ENCODE measurements at regions not wholly inside any gene's neighbourhood (a gene's known extent, or its start where the extent isn't known, plus 50 kb on each side); places are given as distances from the start of the nearest gene placed in this dataset.

DNA sequence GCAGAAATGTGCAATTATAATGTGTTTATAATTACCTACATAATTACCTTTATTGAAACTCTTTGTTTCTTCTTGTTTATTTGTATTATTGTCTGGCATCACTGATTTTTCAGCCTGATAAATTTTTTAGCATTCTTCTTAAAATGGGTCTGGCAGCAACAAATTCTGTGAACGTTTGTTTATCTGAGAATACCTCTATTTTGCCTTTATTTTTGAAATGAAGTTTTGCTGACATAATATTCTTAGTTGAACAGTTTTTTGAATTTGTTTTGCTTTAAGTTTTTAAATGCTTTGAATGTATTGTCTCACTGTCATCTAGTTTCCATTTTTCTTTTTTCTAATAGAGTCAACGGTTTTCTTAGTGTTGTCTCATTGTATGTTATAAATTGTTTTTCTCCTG is 1152.0 kb upstream of the CDH2 start:
- intact Hi-C loops (cut with DNase I, micrococcal nuclease) = no loop called here
- no peaks in the 10 kb centered on the region for H3K36me3 Mint-ChIP-seq (ENCODE audit: low read depth)
- CTCF ChIA-PET = no interaction called here
- no peaks in the 10 kb centered on the region for H3K27me3 Mint-ChIP-seq
- POLR2A ChIA-PET = no interaction called here
- H3K4me1 Mint-ChIP-seq = no peaks in the 10 kb centered on the region
- peaks cover 11% of the 10 kb centered on the region for H3K9me3 Mint-ChIP-seq (ENCODE audit: low read depth)
- ATAC-seq (no peak), DNase-seq (no peak)
- H3K4me3 Mint-ChIP-seq = no peak overlapping the region
- H3K27ac Mint-ChIP-seq = no peak overlapping the region

DNA sequence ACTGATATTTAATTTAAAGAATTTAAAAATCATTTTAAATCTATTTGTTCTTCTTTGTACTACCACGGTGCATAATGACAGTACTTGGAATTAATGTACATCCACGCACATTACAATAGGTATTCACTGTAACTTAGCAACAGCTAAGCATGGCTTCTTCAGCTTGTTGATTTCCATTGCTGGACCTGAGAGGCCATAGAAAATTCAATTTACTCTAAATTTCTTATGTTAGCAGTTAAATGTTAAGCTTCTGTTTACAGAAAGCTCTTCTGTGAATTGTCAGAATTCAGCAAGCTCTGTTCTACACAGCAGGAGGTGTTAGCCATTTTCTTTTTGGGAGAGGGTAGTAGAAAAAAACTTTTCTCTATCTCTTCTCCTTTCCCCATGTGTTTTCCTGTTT is 1149.3 kb upstream of the CDH2 start:
- POLR2A ChIA-PET = no interaction called here

GRCh38 chr18:29321561-29321960 is 1144.6 kb upstream of the CDH2 start:
- POLR2A ChIA-PET = no interaction called here
- DNase-seq = no peak
- H3K27ac Mint-ChIP-seq = no peak overlapping the region
- H3K4me3 Mint-ChIP-seq = no peak overlapping the region
- H3K4me1 Mint-ChIP-seq = no peaks in the 10 kb centered on the region
- CTCF ChIA-PET = no interaction called here
- H3K36me3 Mint-ChIP-seq (ENCODE audit: low read depth) = no peaks in the 10 kb centered on the region
- no peaks in the 10 kb centered on the region for H3K27me3 Mint-ChIP-seq
- no peak for ATAC-seq
- intact Hi-C loops (cut with DNase I, micrococcal nuclease) = no loop called here
- peaks cover 9% of the 10 kb centered on the region for H3K9me3 Mint-ChIP-seq (ENCODE audit: low read depth)

More for the DNA sequence above, 1149.3 kb upstream of the CDH2 start:
- H3K36me3 Mint-ChIP-seq (ENCODE audit: low read depth) = no peaks in the 10 kb centered on the region
- H3K9me3 Mint-ChIP-seq (ENCODE audit: low read depth) = peaks cover 6% of the 10 kb centered on the region
- H3K4me3 Mint-ChIP-seq = no peak overlapping the region
- ATAC-seq = no peak
- H3K27me3 Mint-ChIP-seq = no peaks in the 10 kb centered on the region
- no peak overlapping the region for H3K27ac Mint-ChIP-seq
- CTCF ChIA-PET = no interaction called here
- intact Hi-C loops (cut with DNase I, micrococcal nuclease) = no loop called here
- DNase-seq = no peak
- H3K4me1 Mint-ChIP-seq = no peaks in the 10 kb centered on the region

DNA sequence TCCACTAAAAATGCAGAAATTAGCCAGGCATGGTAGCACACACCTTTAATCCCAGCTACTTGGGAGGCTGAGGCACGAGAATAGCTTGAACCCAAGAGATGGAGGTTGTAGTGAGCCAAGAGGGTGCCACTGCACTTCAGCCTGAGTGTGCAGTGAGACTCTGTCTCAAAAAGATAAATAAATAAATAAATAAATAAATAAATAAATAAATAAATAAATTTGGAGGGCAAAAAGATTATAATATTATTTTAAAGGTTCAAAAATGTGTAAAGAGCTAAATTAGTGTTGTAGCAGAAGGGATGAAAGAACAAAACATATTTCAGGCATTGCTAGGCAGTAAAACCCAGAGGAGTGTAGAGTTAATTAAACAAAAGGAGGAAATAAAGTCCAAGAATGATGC is 1136.4 kb upstream of the CDH2 start:
- H3K36me3 Mint-ChIP-seq (ENCODE audit: low read depth) = no peaks in the 10 kb centered on the region
- no peak overlapping the region for H3K4me3 Mint-ChIP-seq
- no peak for DNase-seq
- H3K4me1 Mint-ChIP-seq = no peaks in the 10 kb centered on the region
- H3K9me3 Mint-ChIP-seq (ENCODE audit: low read depth) = peaks cover 6% of the 10 kb centered on the region
- ATAC-seq = no peak
- CTCF ChIA-PET = no interaction called here
- no peak overlapping the region for H3K27ac Mint-ChIP-seq
- no peaks in the 10 kb centered on the region for H3K27me3 Mint-ChIP-seq
- intact Hi-C loops (cut with DNase I, micrococcal nuclease) = no loop called here
- POLR2A ChIA-PET = no interaction called here

- H3K27ac Mint-ChIP-seq = no peak overlapping the region
- ChIA-PET POLR2A (no interaction called here), CTCF (no interaction called here)
- peaks cover 4% of the 10 kb centered on the region for H3K9me3 Mint-ChIP-seq (ENCODE audit: low read depth)
- no peak for ATAC-seq
- no peak for DNase-seq
- intact Hi-C loops (cut with DNase I, micrococcal nuclease) = no loop called here
- no peak overlapping the region for H3K4me3 Mint-ChIP-seq
- no peaks in the 10 kb centered on the region for H3K27me3 Mint-ChIP-seq
- H3K4me1 Mint-ChIP-seq = no peaks in the 10 kb centered on the region
- H3K36me3 Mint-ChIP-seq (ENCODE audit: low read depth) = no peaks in the 10 kb centered on the region
These were observed 1134.7 kb upstream of the CDH2 start for GRCh38 chr18:29311580-29311979.

DNA sequence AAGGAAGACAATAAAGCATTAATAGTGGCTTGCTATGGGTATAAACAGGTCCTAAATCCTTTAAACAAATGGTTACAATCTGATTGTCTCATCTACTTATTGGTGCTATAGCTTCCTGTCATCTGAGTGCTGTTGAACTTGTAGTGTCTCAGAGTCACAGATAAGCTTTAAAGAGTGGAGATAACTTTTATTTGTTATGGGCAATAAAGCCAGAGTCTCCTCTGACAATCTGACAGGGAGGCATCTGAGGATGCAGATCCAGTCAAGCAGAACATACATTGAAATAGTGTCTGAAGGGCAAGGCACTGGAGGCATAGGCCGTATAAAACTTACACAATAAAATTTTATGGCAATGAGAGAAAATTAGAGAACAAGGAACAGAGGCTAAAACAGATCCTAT is 1132.4 kb upstream of the CDH2 start:
- Mint-ChIP-seq H3K4me1 (no peaks in the 10 kb centered on the region), H3K4me3 (no peak overlapping the region), H3K9me3 (ENCODE audit: low read depth) (peaks cover 2% of the 10 kb centered on the region), H3K27me3 (no peaks in the 10 kb centered on the region), H3K36me3 (ENCODE audit: low read depth) (no peaks in the 10 kb centered on the region), H3K27ac (no peak overlapping the region)
- ATAC-seq = no peak
- POLR2A ChIA-PET = no interaction called here
- CTCF ChIA-PET = no interaction called here
- DNase-seq = no peak
- intact Hi-C loops (cut with DNase I, micrococcal nuclease) = no loop called here

DNA sequence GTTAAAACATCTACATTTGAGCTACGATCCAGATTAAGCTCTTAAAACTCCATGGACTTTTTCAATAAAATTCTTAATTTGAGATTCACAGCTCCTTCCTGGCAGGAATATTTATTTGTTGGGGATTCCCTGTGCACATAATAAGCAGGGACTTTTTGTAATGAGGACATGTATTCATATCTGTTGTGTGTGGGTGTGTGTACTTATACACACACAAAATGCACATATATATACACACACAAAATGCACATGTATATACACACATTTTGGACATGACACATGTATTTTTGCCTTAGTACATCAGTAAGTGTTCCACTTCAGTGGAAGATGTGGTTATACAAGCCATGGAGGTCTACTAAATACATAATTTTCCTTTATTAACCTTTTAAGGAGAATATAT is 1131.1 kb upstream of the CDH2 start:
- CTCF ChIA-PET = no interaction called here
- no peak for DNase-seq
- intact Hi-C loops (cut with DNase I, micrococcal nuclease) = no loop called here
- no peak for ATAC-seq
- no peak overlapping the region for H3K27ac Mint-ChIP-seq
- POLR2A ChIA-PET = no interaction called here
- no peaks in the 10 kb centered on the region for H3K4me1 Mint-ChIP-seq
- no peaks in the 10 kb centered on the region for H3K27me3 Mint-ChIP-seq
- no peak overlapping the region for H3K4me3 Mint-ChIP-seq
- no peaks in the 10 kb centered on the region for H3K9me3 Mint-ChIP-seq (ENCODE audit: low read depth)
- H3K36me3 Mint-ChIP-seq (ENCODE audit: low read depth) = no peaks in the 10 kb centered on the region

- ChIA-PET CTCF (no interaction called here), POLR2A (no interaction called here)
- no peak overlapping the region for H3K4me3 Mint-ChIP-seq
These were observed 1130.3 kb upstream of the CDH2 start for GRCh38 chr18:29307231-29307630.

DNA sequence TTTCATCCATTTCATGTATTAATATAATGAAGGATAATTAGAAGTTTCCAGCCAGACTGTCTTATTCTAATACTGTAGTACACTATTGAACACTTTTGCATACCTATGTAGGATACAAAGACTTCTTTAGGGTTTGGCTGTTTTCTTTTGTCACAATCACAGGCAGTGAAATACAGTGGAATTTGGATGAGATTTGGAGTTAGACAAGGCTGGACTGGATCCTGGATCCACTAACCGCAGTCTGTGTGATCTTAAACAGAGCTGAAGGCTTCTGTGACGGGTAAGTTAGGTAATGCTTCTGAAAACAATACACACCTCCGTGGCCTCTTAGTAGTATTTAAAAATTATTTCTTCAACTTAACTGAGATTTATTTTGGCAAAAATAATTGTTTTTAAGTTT is 1128.6 kb upstream of the CDH2 start:
- H3K4me3 Mint-ChIP-seq = no peak overlapping the region
- H3K27me3 Mint-ChIP-seq = no peaks in the 10 kb centered on the region
- H3K27ac Mint-ChIP-seq = no peak overlapping the region
- H3K4me1 Mint-ChIP-seq = no peaks in the 10 kb centered on the region
- ChIA-PET CTCF (no interaction called here), POLR2A (no interaction called here)
- intact Hi-C loops (cut with DNase I, micrococcal nuclease) = no loop called here
- H3K9me3 Mint-ChIP-seq (ENCODE audit: low read depth) = peaks cover 4% of the 10 kb centered on the region
- no peak for DNase-seq
- no peak for ATAC-seq
- H3K36me3 Mint-ChIP-seq (ENCODE audit: low read depth) = no peaks in the 10 kb centered on the region

More at GRCh38 chr18:29307231-29307630, 1130.3 kb upstream of the CDH2 start:
- DNase-seq (no peak), ATAC-seq (no peak)
- H3K9me3 Mint-ChIP-seq (ENCODE audit: low read depth) = no peaks in the 10 kb centered on the region
- intact Hi-C loops (cut with DNase I, micrococcal nuclease) = no loop called here
- H3K4me1 Mint-ChIP-seq = no peaks in the 10 kb centered on the region
- H3K27ac Mint-ChIP-seq = no peak overlapping the region
- H3K36me3 Mint-ChIP-seq (ENCODE audit: low read depth) = no peaks in the 10 kb centered on the region
- no peaks in the 10 kb centered on the region for H3K27me3 Mint-ChIP-seq

DNA sequence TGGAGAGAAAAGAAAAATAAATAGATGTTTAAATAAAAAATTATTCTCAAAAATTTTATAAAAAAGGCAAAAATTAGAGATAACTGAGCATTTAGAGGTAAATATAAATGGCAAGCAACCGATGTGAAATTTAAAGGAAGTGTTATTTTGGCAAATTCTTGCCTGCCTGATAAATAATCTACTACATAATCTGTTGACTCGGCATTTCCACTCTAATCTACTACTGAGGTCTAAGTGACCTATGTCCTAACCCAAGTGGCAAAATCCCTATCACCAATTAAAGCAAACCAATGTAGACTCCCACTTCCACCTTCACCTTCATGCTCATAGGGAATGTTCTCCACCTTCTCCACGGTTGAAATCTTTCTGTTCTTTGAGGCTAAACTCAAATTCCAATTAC is 1124.1 kb upstream of the CDH2 start:
- ChIA-PET CTCF (no interaction called here), POLR2A (no interaction called here)
- Mint-ChIP-seq H3K27ac (no peak overlapping the region), H3K27me3 (no peaks in the 10 kb centered on the region), H3K4me1 (no peaks in the 10 kb centered on the region), H3K9me3 (ENCODE audit: low read depth) (peaks cover 11% of the 10 kb centered on the region), H3K4me3 (no peak overlapping the region), H3K36me3 (ENCODE audit: low read depth) (no peaks in the 10 kb centered on the region)
- intact Hi-C loops (cut with DNase I, micrococcal nuclease) = no loop called here
- no peak for DNase-seq
- no peak for ATAC-seq

DNA sequence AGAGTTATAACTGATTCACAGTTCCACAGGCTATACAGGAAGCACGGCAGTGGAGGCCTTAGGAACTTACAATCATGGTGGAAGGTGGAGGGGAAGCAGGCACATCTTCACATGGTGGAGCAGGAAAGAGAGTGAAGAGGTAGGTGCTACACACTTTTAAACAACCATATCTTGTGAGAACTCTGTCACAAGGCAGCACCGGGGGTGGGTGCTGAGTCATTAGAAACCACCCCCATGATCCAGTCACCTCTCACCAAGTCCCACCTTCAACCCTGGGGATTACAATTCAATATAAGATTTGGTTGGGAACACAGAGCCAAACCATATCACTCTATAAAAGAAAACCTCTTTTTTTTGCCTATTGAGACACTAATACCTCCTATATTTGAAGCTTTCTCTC is 1108.5 kb upstream of the CDH2 start:
- DNase-seq = no peak
- no peak overlapping the region for H3K27ac Mint-ChIP-seq
- CTCF ChIA-PET = no interaction called here
- no peak overlapping the region for H3K4me3 Mint-ChIP-seq
- ATAC-seq = no peak
- POLR2A ChIA-PET = no interaction called here
- no peaks in the 10 kb centered on the region for H3K36me3 Mint-ChIP-seq (ENCODE audit: low read depth)
- H3K9me3 Mint-ChIP-seq (ENCODE audit: low read depth) = peaks cover 28% of the 10 kb centered on the region
- H3K27me3 Mint-ChIP-seq = no peaks in the 10 kb centered on the region
- H3K4me1 Mint-ChIP-seq = no peaks in the 10 kb centered on the region
- intact Hi-C loops (cut with DNase I, micrococcal nuclease) = no loop called here

- POLR2A ChIA-PET = no interaction called here
- Mint-ChIP-seq H3K4me3 (no peak overlapping the region), H3K27me3 (no peaks in the 10 kb centered on the region), H3K27ac (no peak overlapping the region), H3K4me1 (no peaks in the 10 kb centered on the region), H3K36me3 (ENCODE audit: low read depth) (no peaks in the 10 kb centered on the region), H3K9me3 (ENCODE audit: low read depth) (peaks cover 14% of the 10 kb centered on the region)
- no peak for ATAC-seq
- intact Hi-C loops (cut with DNase I, micrococcal nuclease) = no loop called here
- DNase-seq = no peak
- CTCF ChIA-PET = no interaction called here
These were observed 1094.6 kb upstream of the CDH2 start for GRCh38 chr18:29271501-29271900.

DNA sequence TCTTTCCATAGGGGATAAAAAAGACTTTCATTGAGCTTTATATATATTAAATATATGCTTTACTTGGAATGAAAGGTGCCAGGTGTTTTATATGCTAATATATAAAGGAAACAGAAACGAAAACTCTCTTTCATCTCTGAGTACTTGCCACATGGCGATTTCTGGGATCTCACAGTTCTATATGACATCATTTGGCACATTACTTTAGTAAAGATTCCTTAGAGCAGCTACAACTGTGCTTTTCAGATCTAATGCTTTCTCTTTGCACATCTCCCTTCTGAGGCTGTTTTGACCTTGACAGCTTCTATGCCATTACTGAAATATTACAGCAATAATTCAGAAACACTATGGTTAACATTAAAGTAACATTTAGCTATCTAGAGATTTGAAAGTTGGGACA is 1082.9 kb upstream of the CDH2 start:
- no peak overlapping the region for H3K4me3 Mint-ChIP-seq
- intact Hi-C loops (cut with DNase I, micrococcal nuclease) = no loop called here
- H3K36me3 Mint-ChIP-seq (ENCODE audit: low read depth) = no peaks in the 10 kb centered on the region
- peaks cover 22% of the 10 kb centered on the region for H3K9me3 Mint-ChIP-seq (ENCODE audit: low read depth)
- DNase-seq (no peak), ATAC-seq (no peak)
- POLR2A ChIA-PET = no interaction called here
- H3K27me3 Mint-ChIP-seq = no peaks in the 10 kb centered on the region
- no peaks in the 10 kb centered on the region for H3K4me1 Mint-ChIP-seq
- CTCF ChIA-PET = no interaction called here
- H3K27ac Mint-ChIP-seq = no peak overlapping the region
